ENCODE measurements at regions not wholly inside any gene's neighbourhood (a gene's known extent, or its start where the extent isn't known, plus 50 kb on each side); places are given as distances from the start of the nearest gene placed in this dataset.

DNA sequence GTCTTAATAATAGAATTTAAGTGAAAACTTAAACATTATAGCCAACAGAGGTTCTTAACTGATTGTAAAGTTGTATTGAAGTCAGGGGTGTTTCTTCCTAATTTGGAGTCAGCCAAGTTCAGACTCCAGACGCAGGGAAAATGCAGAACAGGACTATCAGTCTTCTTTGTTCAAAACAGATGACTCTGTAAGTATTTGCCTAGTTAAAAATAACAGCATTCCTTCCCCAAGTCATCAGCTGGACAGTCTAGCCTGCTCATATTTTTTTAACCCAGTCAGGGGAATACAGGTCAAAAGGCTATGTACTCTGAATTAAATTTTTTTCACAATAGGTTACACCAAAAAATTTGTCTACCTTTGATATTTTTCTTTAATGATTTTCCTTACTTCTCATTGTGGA lies 73.8 kb upstream of the DCLK2 start:
- H3K9me2 ChIP-seq (replicated peaks; ENCODE audit: insufficient read depth, low read length): no peaks in the 10 kb centered on the region
- no peak overlapping the region for H2AFZ ChIP-seq (ENCODE audit: low read depth, low read length, severe bottlenecking)
- no peaks in the 10 kb centered on the region for H3K9me3 ChIP-seq (ENCODE audit: insufficient read depth, low read length)
- H3K9ac ChIP-seq (ENCODE audit: low read length): no peak overlapping the region
- H3K4me2 ChIP-seq (ENCODE audit: low read depth, low read length, poor library complexity, severe bottlenecking): no peak overlapping the region
- no peaks in the 10 kb centered on the region for H3K27me3 ChIP-seq (ENCODE audit: low read length)
- no peaks in the 10 kb centered on the region for H3K36me3 ChIP-seq (ENCODE audit: low read length)
- H3K4me3 ChIP-seq (ENCODE audit: insufficient read depth, low read length, poor library complexity, severe bottlenecking): no peak overlapping the region
- no peak for TF ChIP-seq EZH2phosphoT487 (conservative IDR thresholded peaks at IDR 0.05; ENCODE audit: low read length)
- TF ChIP-seq, protein P1, sequence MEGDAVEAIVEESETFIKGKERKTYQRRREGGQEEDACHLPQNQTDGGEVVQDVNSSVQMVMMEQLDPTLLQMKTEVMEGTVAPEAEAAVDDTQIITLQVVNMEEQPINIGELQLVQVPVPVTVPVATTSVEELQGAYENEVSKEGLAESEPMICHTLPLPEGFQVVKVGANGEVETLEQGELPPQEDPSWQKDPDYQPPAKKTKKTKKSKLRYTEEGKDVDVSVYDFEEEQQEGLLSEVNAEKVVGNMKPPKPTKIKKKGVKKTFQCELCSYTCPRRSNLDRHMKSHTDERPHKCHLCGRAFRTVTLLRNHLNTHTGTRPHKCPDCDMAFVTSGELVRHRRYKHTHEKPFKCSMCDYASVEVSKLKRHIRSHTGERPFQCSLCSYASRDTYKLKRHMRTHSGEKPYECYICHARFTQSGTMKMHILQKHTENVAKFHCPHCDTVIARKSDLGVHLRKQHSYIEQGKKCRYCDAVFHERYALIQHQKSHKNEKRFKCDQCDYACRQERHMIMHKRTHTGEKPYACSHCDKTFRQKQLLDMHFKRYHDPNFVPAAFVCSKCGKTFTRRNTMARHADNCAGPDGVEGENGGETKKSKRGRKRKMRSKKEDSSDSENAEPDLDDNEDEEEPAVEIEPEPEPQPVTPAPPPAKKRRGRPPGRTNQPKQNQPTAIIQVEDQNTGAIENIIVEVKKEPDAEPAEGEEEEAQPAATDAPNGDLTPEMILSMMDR (IDR thresholded peaks at IDR 0.05; ENCODE audit: insufficient read depth, low read length, poor library complexity, severe bottlenecking): no peak
- H3K27ac ChIP-seq (ENCODE audit: low read depth, low read length): no peak overlapping the region
- H4K20me1 ChIP-seq (ENCODE audit: low read depth, low read length): no peaks in the 10 kb centered on the region
- H3K79me2 ChIP-seq (ENCODE audit: insufficient read depth, low read length): no peaks in the 10 kb centered on the region
- H3F3A ChIP-seq (ENCODE audit: insufficient read depth): no peaks in the 10 kb centered on the region

DNA sequence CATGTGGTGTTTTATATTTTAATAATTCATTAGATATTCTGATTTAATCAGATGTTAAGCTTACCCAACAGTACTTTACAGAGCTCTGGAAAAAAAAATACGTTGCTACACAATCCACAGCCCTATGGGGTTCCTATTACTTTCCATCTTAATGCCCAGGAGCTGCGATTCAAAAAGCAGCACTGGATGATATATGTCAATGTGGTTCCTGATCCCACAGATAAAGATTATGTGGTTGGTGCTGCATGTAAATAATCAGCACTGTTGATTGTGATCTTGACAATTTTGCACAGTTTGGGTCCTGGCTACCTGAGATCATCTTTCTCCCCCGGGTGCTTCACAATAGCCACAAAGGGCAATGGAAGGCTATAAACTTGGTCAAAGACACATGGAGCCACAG lies 72.7 kb upstream of the DCLK2 start:
- no peak overlapping the region for H3K9ac ChIP-seq (ENCODE audit: low read length)
- H4K20me1 ChIP-seq (ENCODE audit: low read depth, low read length): no peaks in the 10 kb centered on the region
- H3K9me3 ChIP-seq (ENCODE audit: insufficient read depth, low read length): no peaks in the 10 kb centered on the region
- H3K27ac ChIP-seq (ENCODE audit: low read depth, low read length): no peak overlapping the region
- no peaks in the 10 kb centered on the region for H3K9me2 ChIP-seq (replicated peaks; ENCODE audit: insufficient read depth, low read length)
- no peaks in the 10 kb centered on the region for H3K27me3 ChIP-seq (ENCODE audit: low read length)
- no peaks in the 10 kb centered on the region for H3K79me2 ChIP-seq (ENCODE audit: insufficient read depth, low read length)
- no peak overlapping the region for H3K4me2 ChIP-seq (ENCODE audit: low read depth, low read length, poor library complexity, severe bottlenecking)
- no peak overlapping the region for H3K4me3 ChIP-seq (ENCODE audit: insufficient read depth, low read length, poor library complexity, severe bottlenecking)
- H3F3A ChIP-seq (ENCODE audit: insufficient read depth): no peaks in the 10 kb centered on the region
- H2AFZ ChIP-seq (ENCODE audit: low read depth, low read length, severe bottlenecking): no peak overlapping the region
- H3K36me3 ChIP-seq (ENCODE audit: low read length): no peaks in the 10 kb centered on the region
- TF ChIP-seq EZH2phosphoT487 (conservative IDR thresholded peaks at IDR 0.05; ENCODE audit: low read length): no peak
- TF ChIP-seq, protein P1 (IDR thresholded peaks at IDR 0.05; ENCODE audit: insufficient read depth, low read length, poor library complexity, severe bottlenecking): no peak

DNA sequence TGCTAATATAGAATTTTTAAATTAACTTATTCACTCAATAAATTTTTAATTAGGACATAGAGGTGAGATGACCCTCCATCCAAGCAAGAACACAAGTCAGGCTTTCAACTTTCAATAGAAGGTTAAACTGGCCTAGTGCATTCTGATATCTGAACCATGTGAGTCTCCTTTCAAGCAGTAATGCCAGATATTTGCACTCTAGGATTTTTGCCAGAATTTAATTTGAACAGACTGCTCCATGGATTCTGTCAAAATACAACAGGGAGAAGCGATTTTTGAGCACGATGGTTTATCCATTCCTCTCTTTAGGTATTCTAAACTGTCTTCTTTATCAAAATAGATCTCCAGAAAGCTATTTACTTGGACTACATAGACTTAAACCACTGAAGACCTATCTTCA lies 72.0 kb upstream of the DCLK2 start:
- no peaks in the 10 kb centered on the region for H3K79me2 ChIP-seq (ENCODE audit: insufficient read depth, low read length)
- H3F3A ChIP-seq (ENCODE audit: insufficient read depth): no peaks in the 10 kb centered on the region
- H2AFZ ChIP-seq (ENCODE audit: low read depth, low read length, severe bottlenecking): no peak overlapping the region
- no peak overlapping the region for H3K27ac ChIP-seq (ENCODE audit: low read depth, low read length)
- no peaks in the 10 kb centered on the region for H3K27me3 ChIP-seq (ENCODE audit: low read length)
- H4K20me1 ChIP-seq (ENCODE audit: low read depth, low read length): no peaks in the 10 kb centered on the region
- H3K4me3 ChIP-seq (ENCODE audit: insufficient read depth, low read length, poor library complexity, severe bottlenecking): no peak overlapping the region
- no peak overlapping the region for H3K9ac ChIP-seq (ENCODE audit: low read length)
- TF ChIP-seq, protein P1 (IDR thresholded peaks at IDR 0.05; ENCODE audit: insufficient read depth, low read length, poor library complexity, severe bottlenecking): no peak
- no peak for TF ChIP-seq EZH2phosphoT487 (conservative IDR thresholded peaks at IDR 0.05; ENCODE audit: low read length)
- no peaks in the 10 kb centered on the region for H3K9me2 ChIP-seq (replicated peaks; ENCODE audit: insufficient read depth, low read length)
- H3K36me3 ChIP-seq (ENCODE audit: low read length): no peaks in the 10 kb centered on the region
- no peak overlapping the region for H3K4me2 ChIP-seq (ENCODE audit: low read depth, low read length, poor library complexity, severe bottlenecking)
- no peaks in the 10 kb centered on the region for H3K9me3 ChIP-seq (ENCODE audit: insufficient read depth, low read length)

DNA sequence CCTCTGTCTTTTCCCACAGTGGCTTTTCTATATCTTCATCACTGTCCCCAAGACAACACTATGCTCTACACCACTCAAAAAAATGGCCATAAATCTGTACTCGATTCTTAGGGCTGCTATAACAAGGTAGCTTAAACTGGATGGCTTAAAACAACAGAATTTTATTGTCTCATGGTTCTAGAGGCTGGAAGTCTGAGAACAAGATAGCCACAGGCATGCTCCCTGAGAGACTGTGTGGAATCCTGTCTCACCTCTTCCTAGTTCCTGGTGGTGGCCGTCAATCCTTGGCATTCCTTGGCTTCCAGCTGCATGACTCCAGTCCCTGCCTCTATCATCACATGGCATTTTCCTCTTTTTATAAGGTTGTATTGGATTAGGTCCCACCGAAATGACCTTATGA lies 70.7 kb upstream of the DCLK2 start:
- H3K9me3 ChIP-seq (ENCODE audit: insufficient read depth, low read length): no peaks in the 10 kb centered on the region
- TF ChIP-seq EZH2phosphoT487 (conservative IDR thresholded peaks at IDR 0.05; ENCODE audit: low read length): no peak
- TF ChIP-seq, protein P1 (IDR thresholded peaks at IDR 0.05; ENCODE audit: insufficient read depth, low read length, poor library complexity, severe bottlenecking): no peak
- no peaks in the 10 kb centered on the region for H3K9me2 ChIP-seq (replicated peaks; ENCODE audit: insufficient read depth, low read length)
- H3K9ac ChIP-seq (ENCODE audit: low read length): no peak overlapping the region
- H3K4me3 ChIP-seq (ENCODE audit: insufficient read depth, low read length, poor library complexity, severe bottlenecking): no peak overlapping the region
- H4K20me1 ChIP-seq (ENCODE audit: low read depth, low read length): no peaks in the 10 kb centered on the region
- no peaks in the 10 kb centered on the region for H3K27me3 ChIP-seq (ENCODE audit: low read length)
- H3K27ac ChIP-seq (ENCODE audit: low read depth, low read length): no peak overlapping the region
- H3K36me3 ChIP-seq (ENCODE audit: low read length): no peaks in the 10 kb centered on the region
- H3K79me2 ChIP-seq (ENCODE audit: insufficient read depth, low read length): no peaks in the 10 kb centered on the region
- H3F3A ChIP-seq (ENCODE audit: insufficient read depth): no peaks in the 10 kb centered on the region
- no peak overlapping the region for H2AFZ ChIP-seq (ENCODE audit: low read depth, low read length, severe bottlenecking)
- H3K4me2 ChIP-seq (ENCODE audit: low read depth, low read length, poor library complexity, severe bottlenecking): no peak overlapping the region
